ENCODE measurements at regions not wholly inside any gene's neighbourhood (a gene's known extent, or its start where the extent isn't known, plus 50 kb on each side); places are given as distances from the start of the nearest gene placed in this dataset.

DNA sequence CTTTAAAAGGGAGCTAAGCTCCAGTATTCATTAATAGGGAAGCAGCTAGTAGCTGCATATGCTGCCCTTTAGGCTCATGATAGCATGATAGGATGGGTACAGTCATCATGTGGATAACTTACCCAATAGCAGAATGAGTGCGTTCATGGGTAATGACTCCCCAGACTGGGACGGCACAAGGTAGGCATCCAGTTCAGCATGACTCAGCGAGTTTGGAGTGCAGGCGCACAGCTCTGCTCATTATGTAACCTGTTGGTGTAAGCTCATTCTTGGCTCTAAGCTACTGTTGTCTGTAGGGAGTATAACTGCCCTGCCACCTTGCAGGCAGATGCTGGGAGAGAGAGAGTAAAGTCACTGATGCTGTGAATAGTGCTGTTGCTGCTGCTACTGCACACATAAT, 209.2 kb upstream of the SYT4 start:
- TF ChIP-seq EZH2 (IDR thresholded peaks at IDR 0.05) (no peak), POLR2AphosphoS5 (IDR thresholded peaks at IDR 0.05; ENCODE audit: borderline replicate concordance, low read depth, low read length) (no peak)

Measured in SK-N-MC (cell line).